ENCODE measurements at regions not wholly inside any gene's neighbourhood (a gene's known extent, or its start where the extent isn't known, plus 50 kb on each side); places are given as distances from the start of the nearest gene placed in this dataset.

GRCh38 chr6:22149501-22150367, 147.1 kb downstream of the PRL start:
- TF ChIP-seq, protein P1, sequence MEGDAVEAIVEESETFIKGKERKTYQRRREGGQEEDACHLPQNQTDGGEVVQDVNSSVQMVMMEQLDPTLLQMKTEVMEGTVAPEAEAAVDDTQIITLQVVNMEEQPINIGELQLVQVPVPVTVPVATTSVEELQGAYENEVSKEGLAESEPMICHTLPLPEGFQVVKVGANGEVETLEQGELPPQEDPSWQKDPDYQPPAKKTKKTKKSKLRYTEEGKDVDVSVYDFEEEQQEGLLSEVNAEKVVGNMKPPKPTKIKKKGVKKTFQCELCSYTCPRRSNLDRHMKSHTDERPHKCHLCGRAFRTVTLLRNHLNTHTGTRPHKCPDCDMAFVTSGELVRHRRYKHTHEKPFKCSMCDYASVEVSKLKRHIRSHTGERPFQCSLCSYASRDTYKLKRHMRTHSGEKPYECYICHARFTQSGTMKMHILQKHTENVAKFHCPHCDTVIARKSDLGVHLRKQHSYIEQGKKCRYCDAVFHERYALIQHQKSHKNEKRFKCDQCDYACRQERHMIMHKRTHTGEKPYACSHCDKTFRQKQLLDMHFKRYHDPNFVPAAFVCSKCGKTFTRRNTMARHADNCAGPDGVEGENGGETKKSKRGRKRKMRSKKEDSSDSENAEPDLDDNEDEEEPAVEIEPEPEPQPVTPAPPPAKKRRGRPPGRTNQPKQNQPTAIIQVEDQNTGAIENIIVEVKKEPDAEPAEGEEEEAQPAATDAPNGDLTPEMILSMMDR (IDR thresholded peaks at IDR 0.05): no peak
- intact Hi-C loops (cut with DNase I): no loop called here

GRCh38 chr6:22150368-22151035, 146.3 kb downstream of the PRL start:
- intact Hi-C loops (cut with DNase I): no loop called here
- no peak overlapping the region for H3K27ac ChIP-seq
- peaks cover 33% of the 10 kb centered on the region for H3K4me1 ChIP-seq
- no peak overlapping the region for H3K4me3 ChIP-seq
- H3K36me3 ChIP-seq: no peaks in the 10 kb centered on the region
- ATAC-seq: no peak
- no peaks in the 10 kb centered on the region for H3K9me3 ChIP-seq
- TF ChIP-seq, protein P1 (IDR thresholded peaks at IDR 0.05): no peak
- H3K27me3 ChIP-seq (ENCODE audit: low read depth): no peaks in the 10 kb centered on the region
- no peak for DNase-seq

More at GRCh38 chr6:22149501-22150367, 147.1 kb downstream of the PRL start:
- Histone ChIP-seq H3K36me3 (no peaks in the 10 kb centered on the region), H3K9me3 (no peaks in the 10 kb centered on the region), H3K4me3 (no peak overlapping the region), H3K4me1 (peaks cover 33% of the 10 kb centered on the region), H3K27ac (no peak overlapping the region), H3K27me3 (ENCODE audit: low read depth) (no peaks in the 10 kb centered on the region)
- DNase-seq (no peak), ATAC-seq (peak; percentile 26 to 54)

DNA sequence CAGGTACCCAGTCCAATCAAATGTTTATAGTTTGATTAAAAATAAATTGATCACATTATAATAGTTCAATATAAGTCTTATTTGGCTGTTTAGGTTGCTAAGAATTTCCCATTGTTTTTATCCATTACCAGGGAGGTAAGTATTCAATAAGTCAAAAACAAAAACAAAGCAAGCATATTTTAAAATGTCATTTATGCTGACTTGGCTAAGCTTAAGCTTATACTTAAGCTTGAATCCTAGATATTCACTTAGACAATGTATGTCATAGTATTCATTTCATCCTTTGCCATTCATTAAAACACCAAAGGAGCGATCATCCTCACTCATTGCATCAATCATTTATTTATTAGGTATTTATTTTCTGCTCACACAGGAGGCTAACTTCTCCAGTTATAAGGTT, 144.9 kb downstream of the PRL start:
- Histone ChIP-seq H3K4me3 (no peak overlapping the region), H3K27ac (no peak overlapping the region), H3K4me1 (peaks cover 23% of the 10 kb centered on the region), H3K36me3 (no peaks in the 10 kb centered on the region), H3K9me3 (no peaks in the 10 kb centered on the region), H3K27me3 (ENCODE audit: low read depth) (no peaks in the 10 kb centered on the region)
- DNase-seq: no peak
- no peak for ATAC-seq
- TF ChIP-seq, protein P1 (IDR thresholded peaks at IDR 0.05): no peak
- intact Hi-C loops (cut with DNase I): no loop called here

DNA sequence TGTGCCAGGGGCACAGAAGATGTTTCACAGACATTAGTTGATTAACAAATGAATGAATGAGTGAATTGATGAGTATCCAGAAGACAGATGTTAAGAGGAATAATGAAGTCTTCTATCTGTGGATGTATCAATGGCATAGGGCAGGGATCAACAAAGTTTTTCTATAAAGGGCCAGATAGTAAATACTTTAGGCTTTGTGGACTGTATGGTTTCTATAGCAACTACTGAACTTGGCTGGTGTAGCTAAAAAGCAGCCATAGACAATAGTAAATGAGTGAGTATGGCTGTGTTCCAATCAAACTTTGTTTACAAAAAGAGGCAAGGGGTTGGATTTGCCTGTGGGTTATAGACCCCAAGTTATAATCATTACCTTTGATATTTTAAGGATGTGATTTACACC, 144.0 kb downstream of the PRL start:
- DNase-seq (no peak), ATAC-seq (no peak)
- Histone ChIP-seq H3K4me1 (peaks cover 14% of the 10 kb centered on the region), H3K9me3 (no peaks in the 10 kb centered on the region), H3K27ac (no peak overlapping the region), H3K36me3 (no peaks in the 10 kb centered on the region), H3K4me3 (no peak overlapping the region), H3K27me3 (ENCODE audit: low read depth) (no peaks in the 10 kb centered on the region)
- intact Hi-C loops (cut with DNase I): no loop called here
- TF ChIP-seq, protein P1 (IDR thresholded peaks at IDR 0.05): no peak

GRCh38 chr6:22153384-22154158, 143.3 kb downstream of the PRL start:
- no peak overlapping the region for H3K4me3 ChIP-seq
- no peaks in the 10 kb centered on the region for H3K27me3 ChIP-seq (ENCODE audit: low read depth)
- ATAC-seq (no peak), DNase-seq (no peak)
- intact Hi-C loops (cut with DNase I): no loop called here
- TF ChIP-seq, protein P1 (IDR thresholded peaks at IDR 0.05): no peak
- H3K4me1 ChIP-seq: peaks cover 12% of the 10 kb centered on the region
- H3K27ac ChIP-seq: no peak overlapping the region
- no peaks in the 10 kb centered on the region for H3K36me3 ChIP-seq
- no peaks in the 10 kb centered on the region for H3K9me3 ChIP-seq

Measured in lower lobe of right lung (tissue), 2 donors.